ENCODE measurements at regions not wholly inside any gene's neighbourhood (a gene's known extent, or its start where the extent isn't known, plus 50 kb on each side); places are given as distances from the start of the nearest gene placed in this dataset.

DNA sequence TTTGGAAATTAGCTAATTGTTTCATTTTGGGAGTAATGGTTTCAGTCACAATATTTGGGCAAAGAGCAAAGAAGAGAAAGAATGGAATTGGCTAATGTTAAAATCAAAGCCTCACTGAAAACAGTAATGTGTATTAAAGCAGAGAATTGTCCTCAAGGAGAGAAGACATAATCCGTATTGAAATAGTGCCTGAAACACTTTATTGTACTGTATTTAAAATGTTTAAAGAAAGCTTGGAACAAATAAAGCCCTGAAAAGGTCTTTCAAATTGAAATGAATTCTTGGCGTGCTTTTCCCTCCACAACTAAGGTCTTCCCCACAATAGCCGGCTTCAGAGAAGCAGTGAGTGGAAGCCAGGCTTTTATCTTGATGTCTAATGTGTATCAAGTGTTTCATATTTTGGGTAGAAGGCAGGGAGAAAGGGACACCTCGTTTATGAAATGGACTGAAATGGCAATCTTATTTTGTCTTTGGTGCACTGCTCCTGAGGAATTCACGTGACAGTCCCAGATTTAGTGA, 212.9 kb upstream of the CRY1 start:
- TF ChIP-seq, protein P1, sequence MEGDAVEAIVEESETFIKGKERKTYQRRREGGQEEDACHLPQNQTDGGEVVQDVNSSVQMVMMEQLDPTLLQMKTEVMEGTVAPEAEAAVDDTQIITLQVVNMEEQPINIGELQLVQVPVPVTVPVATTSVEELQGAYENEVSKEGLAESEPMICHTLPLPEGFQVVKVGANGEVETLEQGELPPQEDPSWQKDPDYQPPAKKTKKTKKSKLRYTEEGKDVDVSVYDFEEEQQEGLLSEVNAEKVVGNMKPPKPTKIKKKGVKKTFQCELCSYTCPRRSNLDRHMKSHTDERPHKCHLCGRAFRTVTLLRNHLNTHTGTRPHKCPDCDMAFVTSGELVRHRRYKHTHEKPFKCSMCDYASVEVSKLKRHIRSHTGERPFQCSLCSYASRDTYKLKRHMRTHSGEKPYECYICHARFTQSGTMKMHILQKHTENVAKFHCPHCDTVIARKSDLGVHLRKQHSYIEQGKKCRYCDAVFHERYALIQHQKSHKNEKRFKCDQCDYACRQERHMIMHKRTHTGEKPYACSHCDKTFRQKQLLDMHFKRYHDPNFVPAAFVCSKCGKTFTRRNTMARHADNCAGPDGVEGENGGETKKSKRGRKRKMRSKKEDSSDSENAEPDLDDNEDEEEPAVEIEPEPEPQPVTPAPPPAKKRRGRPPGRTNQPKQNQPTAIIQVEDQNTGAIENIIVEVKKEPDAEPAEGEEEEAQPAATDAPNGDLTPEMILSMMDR (conservative IDR thresholded peaks at IDR 0.05; ENCODE audit: low read length), result no peak
- TF ChIP-seq EZH2phosphoT487 (IDR thresholded peaks at IDR 0.05; ENCODE audit: borderline replicate concordance), result no peak
